ENCODE measurements at regions not wholly inside any gene's neighbourhood (a gene's known extent, or its start where the extent isn't known, plus 50 kb on each side); places are given as distances from the start of the nearest gene placed in this dataset.

- H3K27ac Mint-ChIP-seq, result no peak overlapping the region
- H3K4me1 Mint-ChIP-seq (ENCODE audit: low read depth), result no peaks in the 10 kb centered on the region
- no peaks in the 10 kb centered on the region for H3K27me3 Mint-ChIP-seq (ENCODE audit: low read depth)
- H3K4me3 Mint-ChIP-seq, result no peak overlapping the region
- H3K36me3 Mint-ChIP-seq (ENCODE audit: low read depth), result no peaks in the 10 kb centered on the region
- H3K9me3 Mint-ChIP-seq, result no peaks in the 10 kb centered on the region
Measured at GRCh38 chr2:146873056-146873455, 971.8 kb upstream of the ACVR2A start.

- Mint-ChIP-seq H3K4me1 (ENCODE audit: low read depth) (no peaks in the 10 kb centered on the region), H3K36me3 (ENCODE audit: low read depth) (no peaks in the 10 kb centered on the region), H3K27ac (no peak overlapping the region), H3K9me3 (no peaks in the 10 kb centered on the region), H3K4me3 (no peak overlapping the region), H3K27me3 (ENCODE audit: low read depth) (no peaks in the 10 kb centered on the region)
Measured at GRCh38 chr2:146870691-146871090, 974.1 kb upstream of the ACVR2A start.

GRCh38 chr2:146869328-146869727, 975.5 kb upstream of the ACVR2A start:
- H3K27ac Mint-ChIP-seq, result no peak overlapping the region
- H3K27me3 Mint-ChIP-seq (ENCODE audit: low read depth), result no peaks in the 10 kb centered on the region
- H3K4me3 Mint-ChIP-seq, result no peak overlapping the region
- H3K36me3 Mint-ChIP-seq (ENCODE audit: low read depth), result no peaks in the 10 kb centered on the region
- H3K4me1 Mint-ChIP-seq (ENCODE audit: low read depth), result no peaks in the 10 kb centered on the region
- H3K9me3 Mint-ChIP-seq, result no peaks in the 10 kb centered on the region

- H3K4me1 Mint-ChIP-seq (ENCODE audit: low read depth), result no peaks in the 10 kb centered on the region
- no peak overlapping the region for H3K4me3 Mint-ChIP-seq
- no peaks in the 10 kb centered on the region for H3K36me3 Mint-ChIP-seq (ENCODE audit: low read depth)
- H3K27me3 Mint-ChIP-seq (ENCODE audit: low read depth), result no peaks in the 10 kb centered on the region
- H3K27ac Mint-ChIP-seq, result no peak overlapping the region
- H3K9me3 Mint-ChIP-seq, result no peaks in the 10 kb centered on the region
Measured at GRCh38 chr2:146868051-146868450, 976.8 kb upstream of the ACVR2A start.

GRCh38 chr2:146867477-146867986, 977.3 kb upstream of the ACVR2A start:
- Mint-ChIP-seq H3K27me3 (ENCODE audit: low read depth) (no peaks in the 10 kb centered on the region), H3K27ac (no peak overlapping the region), H3K36me3 (ENCODE audit: low read depth) (no peaks in the 10 kb centered on the region), H3K4me3 (no peak overlapping the region), H3K9me3 (no peaks in the 10 kb centered on the region), H3K4me1 (ENCODE audit: low read depth) (no peaks in the 10 kb centered on the region)

- no peak overlapping the region for H3K4me3 Mint-ChIP-seq
Measured at GRCh38 chr2:146853741-146854444, 990.9 kb upstream of the ACVR2A start.

GRCh38 chr2:146852661-146853060, 992.2 kb upstream of the ACVR2A start:
- H3K9me3 Mint-ChIP-seq, result no peaks in the 10 kb centered on the region
- no peaks in the 10 kb centered on the region for H3K36me3 Mint-ChIP-seq (ENCODE audit: low read depth)
- H3K27me3 Mint-ChIP-seq (ENCODE audit: low read depth), result no peaks in the 10 kb centered on the region
- H3K27ac Mint-ChIP-seq, result no peak overlapping the region
- H3K4me1 Mint-ChIP-seq (ENCODE audit: low read depth), result no peaks in the 10 kb centered on the region
- no peak overlapping the region for H3K4me3 Mint-ChIP-seq

More at GRCh38 chr2:146853741-146854444, 990.9 kb upstream of the ACVR2A start:
- no peaks in the 10 kb centered on the region for H3K9me3 Mint-ChIP-seq
- H3K27me3 Mint-ChIP-seq (ENCODE audit: low read depth), result no peaks in the 10 kb centered on the region
- no peaks in the 10 kb centered on the region for H3K4me1 Mint-ChIP-seq (ENCODE audit: low read depth)
- no peak overlapping the region for H3K27ac Mint-ChIP-seq
- H3K36me3 Mint-ChIP-seq (ENCODE audit: low read depth), result no peaks in the 10 kb centered on the region

- no peaks in the 10 kb centered on the region for H3K36me3 Mint-ChIP-seq (ENCODE audit: low read depth)
- no peaks in the 10 kb centered on the region for H3K9me3 Mint-ChIP-seq
- no peak overlapping the region for H3K4me3 Mint-ChIP-seq
- no peaks in the 10 kb centered on the region for H3K4me1 Mint-ChIP-seq (ENCODE audit: low read depth)
- H3K27ac Mint-ChIP-seq, result no peak overlapping the region
- H3K27me3 Mint-ChIP-seq (ENCODE audit: low read depth), result no peaks in the 10 kb centered on the region
Measured at GRCh38 chr2:146850746-146851145, 994.1 kb upstream of the ACVR2A start.

GRCh38 chr2:146847846-146848245, 997.0 kb upstream of the ACVR2A start:
- no peak overlapping the region for H3K4me3 Mint-ChIP-seq
- H3K9me3 Mint-ChIP-seq, result no peaks in the 10 kb centered on the region
- no peaks in the 10 kb centered on the region for H3K4me1 Mint-ChIP-seq (ENCODE audit: low read depth)
- H3K27ac Mint-ChIP-seq, result no peak overlapping the region
- H3K36me3 Mint-ChIP-seq (ENCODE audit: low read depth), result no peaks in the 10 kb centered on the region
- H3K27me3 Mint-ChIP-seq (ENCODE audit: low read depth), result no peaks in the 10 kb centered on the region

GRCh38 chr2:146844226-146844990, 1000.4 kb upstream of the ACVR2A start:
- H3K27me3 Mint-ChIP-seq (ENCODE audit: low read depth), result no peaks in the 10 kb centered on the region
- H3K4me3 Mint-ChIP-seq, result no peak overlapping the region
- H3K4me1 Mint-ChIP-seq (ENCODE audit: low read depth), result no peaks in the 10 kb centered on the region

GRCh38 chr2:146837857-146838256, 1007.0 kb upstream of the ACVR2A start:
- H3K27me3 Mint-ChIP-seq (ENCODE audit: low read depth), result no peaks in the 10 kb centered on the region
- H3K36me3 Mint-ChIP-seq (ENCODE audit: low read depth), result no peaks in the 10 kb centered on the region
- H3K4me1 Mint-ChIP-seq (ENCODE audit: low read depth), result no peaks in the 10 kb centered on the region
- H3K27ac Mint-ChIP-seq, result no peak overlapping the region
- no peak overlapping the region for H3K4me3 Mint-ChIP-seq
- H3K9me3 Mint-ChIP-seq, result no peaks in the 10 kb centered on the region

More at GRCh38 chr2:146844226-146844990, 1000.4 kb upstream of the ACVR2A start:
- H3K36me3 Mint-ChIP-seq (ENCODE audit: low read depth), result no peaks in the 10 kb centered on the region
- H3K9me3 Mint-ChIP-seq, result no peaks in the 10 kb centered on the region
- H3K27ac Mint-ChIP-seq, result no peak overlapping the region

GRCh38 chr2:146826388-146826787, 1018.4 kb upstream of the ACVR2A start:
- no peaks in the 10 kb centered on the region for H3K36me3 Mint-ChIP-seq (ENCODE audit: low read depth)
- H3K27ac Mint-ChIP-seq, result no peak overlapping the region
- H3K9me3 Mint-ChIP-seq, result no peaks in the 10 kb centered on the region
- no peaks in the 10 kb centered on the region for H3K27me3 Mint-ChIP-seq (ENCODE audit: low read depth)
- H3K4me1 Mint-ChIP-seq (ENCODE audit: low read depth), result no peaks in the 10 kb centered on the region
- H3K4me3 Mint-ChIP-seq, result no peak overlapping the region

GRCh38 chr2:146821836-146822316, 1023.0 kb upstream of the ACVR2A start:
- no peaks in the 10 kb centered on the region for H3K27me3 Mint-ChIP-seq (ENCODE audit: low read depth)

GRCh38 chr2:146820672-146821071, 1024.2 kb upstream of the ACVR2A start:
- H3K36me3 Mint-ChIP-seq (ENCODE audit: low read depth), result no peaks in the 10 kb centered on the region
- no peak overlapping the region for H3K4me3 Mint-ChIP-seq
- no peaks in the 10 kb centered on the region for H3K9me3 Mint-ChIP-seq
- no peak overlapping the region for H3K27ac Mint-ChIP-seq
- H3K27me3 Mint-ChIP-seq (ENCODE audit: low read depth), result no peaks in the 10 kb centered on the region
- H3K4me1 Mint-ChIP-seq (ENCODE audit: low read depth), result no peaks in the 10 kb centered on the region

More at GRCh38 chr2:146821836-146822316, 1023.0 kb upstream of the ACVR2A start:
- Mint-ChIP-seq H3K9me3 (no peaks in the 10 kb centered on the region), H3K36me3 (ENCODE audit: low read depth) (no peaks in the 10 kb centered on the region), H3K4me1 (ENCODE audit: low read depth) (no peaks in the 10 kb centered on the region), H3K27ac (no peak overlapping the region), H3K4me3 (no peak overlapping the region)

- no peaks in the 10 kb centered on the region for H3K27me3 Mint-ChIP-seq (ENCODE audit: low read depth)
- H3K4me1 Mint-ChIP-seq (ENCODE audit: low read depth), result no peaks in the 10 kb centered on the region
- no peaks in the 10 kb centered on the region for H3K36me3 Mint-ChIP-seq (ENCODE audit: low read depth)
- no peaks in the 10 kb centered on the region for H3K9me3 Mint-ChIP-seq
- no peak overlapping the region for H3K27ac Mint-ChIP-seq
- no peak overlapping the region for H3K4me3 Mint-ChIP-seq
Measured at GRCh38 chr2:146818122-146818521, 1026.7 kb upstream of the ACVR2A start.

Data from T-helper 1 cell treated with Interleukin-12 subunit alpha and Interleukin-12 subunit beta and Interleukin-4 antibody, amounts not matched to agents 30 μg/mL and 1 μg/mL, for 36 hours (primary cell).